Subcutaneous abdominal adipose tissue (tissue), 5 donors: ENCODE measurements at regions not wholly inside any gene's neighbourhood (a gene's known extent, or its start where the extent isn't known, plus 50 kb on each side); places are given as distances from the start of the nearest gene placed in this dataset.

Source experiments
- H3K27ac ChIP-seq: one replicate; pipeline ENCODE4 v1.7.0; 2013; ENCODE audit warnings: low read depth, mild to moderate bottlenecking, inconsistent platforms, low read length, moderate library complexity
- H3K27me3 ChIP-seq, 5 donors: one replicate each; pipeline ENCODE4 v1.7.0; 2013; ENCODE audit warnings: low read length in 5 of 5, inconsistent platforms in 1 of 5; ENCODE audit not compliant: control insufficient read depth in 5 of 5, insufficient read depth in 4 of 5
- H3K36me3 ChIP-seq, 5 donors: one replicate each; pipeline ENCODE4 v1.7.0; 2013; ENCODE audit warnings: low read length in 5 of 5; ENCODE audit not compliant: control insufficient read depth in 5 of 5, insufficient read depth in 5 of 5
- H3K4me1 ChIP-seq, 5 donors: one replicate each; pipeline ENCODE4 v1.7.0; 2013; ENCODE audit warnings: low read length in 5 of 5, mild to moderate bottlenecking in 3 of 5, moderate library complexity in 1 of 5; ENCODE audit not compliant: control insufficient read depth in 5 of 5, insufficient read depth in 5 of 5
- H3K4me3 ChIP-seq, 5 donors: one replicate each; pipeline ENCODE4 v1.7.0; 2013; ENCODE audit warnings: low read length in 5 of 5, low read depth in 1 of 5
- H3K9ac ChIP-seq, 5 donors: one replicate each; pipeline ENCODE4 v1.7.0; 2013; ENCODE audit warnings: low read length in 5 of 5, mild to moderate bottlenecking in 4 of 5, moderate library complexity in 3 of 5
- H3K9me3 ChIP-seq, 5 donors: one replicate each; pipeline ENCODE4 v1.7.0; 2013; ENCODE audit warnings: low read length in 5 of 5; ENCODE audit not compliant: control insufficient read depth in 5 of 5
- donor health status: healthy.
- donor health status: healthy.
- donor health status: healthy.
- donor health status: healthy.
- donor health status: healthy.

DNA sequence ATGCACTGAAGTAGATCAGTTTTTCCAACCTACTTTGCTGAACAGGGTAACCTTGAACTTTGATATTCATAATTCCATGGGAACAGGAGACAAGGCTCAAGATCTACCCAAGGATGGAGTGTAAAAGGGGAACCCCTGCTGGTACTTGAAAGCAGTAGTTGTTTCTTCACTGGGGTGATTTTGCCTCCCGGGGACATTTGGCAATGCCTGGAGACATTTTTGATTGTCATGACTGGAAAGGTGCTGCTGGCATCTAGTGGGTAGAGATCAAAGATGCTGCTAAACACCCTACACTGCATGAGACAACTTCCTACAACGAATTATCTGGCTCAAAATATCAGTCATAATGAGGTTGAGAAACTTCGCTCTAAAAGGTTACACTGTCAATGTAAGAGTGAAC, 214.8 kb upstream of the CTBP2 start:
- Histone ChIP-seq H3K9me3 (peaks cover 3 to 13% (median 8%) of the 10 kb centered on the region in 5 donors), H3K9ac (no peak overlapping the region), H3K27ac (no peak overlapping the region), H3K4me1 (no peaks in the 10 kb centered on the region), H3K4me3 (no peak overlapping the region), H3K36me3 (no peaks in the 10 kb centered on the region), H3K27me3 (peaks cover 0 to 11% (median 0%) of the 10 kb centered on the region in 5 donors)

DNA sequence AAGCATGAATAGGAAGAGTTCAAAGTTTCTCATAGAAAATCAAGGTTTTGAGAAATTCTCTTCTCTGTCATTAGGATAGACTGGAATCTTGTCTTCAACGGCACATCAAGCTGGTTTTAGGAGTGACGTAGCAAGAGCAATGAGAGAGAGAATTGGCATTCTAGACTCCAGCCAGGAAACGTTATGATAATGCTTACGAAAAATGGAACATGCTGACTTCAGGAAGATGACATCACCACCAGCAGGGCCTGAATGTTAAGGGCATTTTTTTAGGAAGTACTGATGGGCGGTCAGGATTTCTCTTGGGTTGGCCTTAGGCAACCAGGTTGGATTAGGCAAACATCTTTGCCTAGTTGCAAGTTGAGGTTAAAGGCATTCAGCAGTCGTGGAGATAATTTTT, 213.2 kb upstream of the CTBP2 start:
- Histone ChIP-seq H3K9ac (no peak overlapping the region), H3K4me3 (no peak overlapping the region)

GRCh38 chr10:125370578-125370977, 210.2 kb upstream of the CTBP2 start:
- Histone ChIP-seq H3K27ac (no peak overlapping the region), H3K4me3 (no peak overlapping the region), H3K27me3 (peaks cover 0 to 11% (median 0%) of the 10 kb centered on the region in 5 donors), H3K9ac (no peak overlapping the region), H3K36me3 (no peaks in the 10 kb centered on the region), H3K4me1 (peaks cover 0 to 4% (median 0%) of the 10 kb centered on the region in 5 donors), H3K9me3 (peaks cover 0 to 3% (median 0%) of the 10 kb centered on the region in 5 donors)

More for the DNA sequence above, 213.2 kb upstream of the CTBP2 start:
- H3K27me3 ChIP-seq = peaks cover 0 to 11% (median 0%) of the 10 kb centered on the region in 5 donors
- no peaks in the 10 kb centered on the region for H3K36me3 ChIP-seq
- H3K4me1 ChIP-seq = peaks cover 0 to 4% (median 0%) of the 10 kb centered on the region in 5 donors
- H3K9me3 ChIP-seq = no peaks in the 10 kb centered on the region
- no peak overlapping the region for H3K27ac ChIP-seq

DNA sequence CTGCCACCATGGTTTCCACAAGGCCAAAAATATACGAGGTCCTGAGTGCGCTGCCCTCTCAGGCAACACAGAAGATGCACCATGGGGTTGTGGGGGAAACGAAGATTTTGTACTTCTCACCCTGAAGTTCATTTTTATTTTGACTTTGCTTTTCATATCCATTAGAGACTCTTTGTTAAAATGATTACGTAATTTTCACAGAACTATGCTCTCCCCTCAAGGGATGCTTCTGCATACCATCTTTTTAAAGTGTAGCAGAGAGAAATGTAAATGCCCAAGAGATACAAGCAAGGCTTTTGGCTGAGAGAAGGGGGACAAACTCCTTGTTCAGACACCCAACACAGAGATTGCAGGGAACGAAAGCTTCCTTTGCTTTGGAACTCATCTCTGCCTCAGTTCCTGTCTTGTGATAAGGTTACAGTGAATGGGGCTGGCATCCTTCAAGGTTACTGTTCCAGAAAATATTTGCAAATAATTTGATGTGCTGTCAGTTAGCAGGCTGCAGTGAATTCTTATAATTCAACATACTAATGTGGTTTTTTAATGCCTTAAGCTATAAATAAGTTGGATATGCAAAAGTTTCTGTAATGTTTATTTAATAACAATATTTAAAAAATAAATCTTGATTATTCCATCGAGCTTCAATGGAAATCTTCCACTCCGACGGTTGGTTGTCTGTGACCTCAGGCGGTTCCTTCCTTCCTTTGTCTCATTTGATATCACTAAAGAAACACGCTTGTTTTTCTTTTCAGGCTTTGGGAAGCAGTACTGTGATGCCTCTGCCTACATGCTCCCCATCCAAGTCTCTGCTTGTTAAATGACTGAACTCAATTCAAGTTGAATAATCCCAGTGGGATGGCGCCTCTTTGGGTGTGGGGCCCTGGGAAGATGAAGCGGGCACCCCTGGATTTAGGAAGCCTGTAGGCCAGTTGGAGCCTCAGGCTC, 209.3 kb upstream of the CTBP2 start:
- Histone ChIP-seq H3K9me3 (peaks cover 0 to 3% (median 0%) of the 10 kb centered on the region in 5 donors), H3K36me3 (no peaks in the 10 kb centered on the region), H3K27ac (no peak overlapping the region), H3K4me1 (peaks cover 0 to 4% (median 0%) of the 10 kb centered on the region in 5 donors), H3K9ac (no peak overlapping the region), H3K27me3 (peaks cover 0 to 11% (median 0%) of the 10 kb centered on the region in 5 donors), H3K4me3 (no peak overlapping the region)

DNA sequence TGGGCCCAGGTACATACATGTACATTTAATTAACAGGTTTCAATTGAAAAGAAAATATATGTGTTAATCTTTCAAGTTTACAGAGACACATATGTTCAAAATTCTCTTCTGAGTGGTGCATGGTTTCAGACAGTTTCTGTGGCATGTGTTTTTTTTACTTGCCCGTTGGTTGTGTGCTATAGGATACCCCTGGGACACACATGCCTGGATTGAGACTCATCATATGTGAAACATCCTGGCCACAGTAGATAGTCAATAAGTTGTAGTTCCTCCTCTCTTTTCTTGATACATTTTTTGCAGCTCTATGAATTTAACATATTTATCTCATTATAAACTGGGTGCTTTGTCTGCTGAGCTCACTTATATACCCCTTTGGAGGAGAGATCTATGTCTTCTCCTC, 207.8 kb upstream of the CTBP2 start:
- Histone ChIP-seq H3K4me1 (peaks cover 0 to 4% (median 0%) of the 10 kb centered on the region in 5 donors), H3K27me3 (peaks cover 0 to 8% (median 0%) of the 10 kb centered on the region in 5 donors), H3K9ac (no peak overlapping the region), H3K36me3 (no peaks in the 10 kb centered on the region), H3K4me3 (no peak overlapping the region), H3K9me3 (peaks cover 0 to 3% (median 0%) of the 10 kb centered on the region in 5 donors), H3K27ac (no peak overlapping the region)

GRCh38 chr10:125363791-125364190, 203.4 kb upstream of the CTBP2 start:
- no peak overlapping the region for H3K4me3 ChIP-seq
- H3K4me1 ChIP-seq = no peaks in the 10 kb centered on the region
- H3K27ac ChIP-seq = no peak overlapping the region
- H3K9me3 ChIP-seq = peaks cover 0 to 3% (median 0%) of the 10 kb centered on the region in 5 donors
- H3K9ac ChIP-seq = no peak overlapping the region
- H3K36me3 ChIP-seq = no peaks in the 10 kb centered on the region
- no peaks in the 10 kb centered on the region for H3K27me3 ChIP-seq

DNA sequence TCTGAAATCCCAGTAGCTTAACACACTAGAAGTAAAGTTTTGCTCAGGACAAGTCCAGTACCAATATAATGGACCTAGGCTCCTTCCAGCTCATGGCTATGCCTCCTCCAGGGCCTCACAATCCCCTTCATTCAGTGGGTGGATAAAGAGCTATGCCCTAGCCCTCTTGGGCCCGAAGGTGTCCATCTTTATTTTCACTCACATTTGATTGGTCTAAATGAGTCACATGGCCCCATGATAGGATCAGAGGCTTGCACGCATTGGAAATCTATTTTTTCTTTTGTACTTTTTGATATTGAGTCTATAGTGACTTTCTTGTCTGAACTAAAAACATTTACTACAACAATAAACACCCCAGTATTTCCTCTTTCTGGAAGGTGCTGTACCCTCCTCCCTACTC, 202.6 kb upstream of the CTBP2 start:
- H3K27ac ChIP-seq = no peak overlapping the region
- peaks cover 0 to 3% (median 2%) of the 10 kb centered on the region in 5 donors for H3K9me3 ChIP-seq
- no peak overlapping the region for H3K4me3 ChIP-seq
- no peaks in the 10 kb centered on the region for H3K27me3 ChIP-seq
- no peaks in the 10 kb centered on the region for H3K36me3 ChIP-seq
- H3K4me1 ChIP-seq = no peaks in the 10 kb centered on the region
- H3K9ac ChIP-seq = no peak overlapping the region

DNA sequence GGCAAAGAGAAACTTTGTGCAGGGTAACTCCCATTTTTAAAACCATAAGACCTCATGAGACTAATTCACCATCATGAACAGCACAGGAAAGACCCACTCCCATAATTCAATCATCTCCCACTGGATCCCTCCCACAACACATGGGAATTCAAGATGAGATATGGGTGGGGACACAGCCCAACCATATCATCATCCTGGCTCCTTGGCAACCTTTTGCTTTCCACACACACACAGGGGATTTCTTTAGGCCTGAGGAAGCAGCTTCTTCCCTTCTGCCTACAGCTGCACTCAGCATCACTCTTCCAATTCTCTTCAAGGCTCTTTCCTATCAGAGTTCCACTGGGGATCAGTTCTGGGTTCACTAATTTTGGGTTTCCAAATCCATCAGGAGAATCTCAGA, 199.0 kb upstream of the CTBP2 start:
- H3K36me3 ChIP-seq = no peaks in the 10 kb centered on the region
- peaks cover 0 to 4% (median 2%) of the 10 kb centered on the region in 5 donors for H3K27me3 ChIP-seq
- no peak overlapping the region for H3K27ac ChIP-seq
- H3K4me1 ChIP-seq = no peaks in the 10 kb centered on the region
- no peak overlapping the region for H3K9ac ChIP-seq
- peaks cover 0 to 6% (median 3%) of the 10 kb centered on the region in 5 donors for H3K9me3 ChIP-seq
- H3K4me3 ChIP-seq = no peak overlapping the region

DNA sequence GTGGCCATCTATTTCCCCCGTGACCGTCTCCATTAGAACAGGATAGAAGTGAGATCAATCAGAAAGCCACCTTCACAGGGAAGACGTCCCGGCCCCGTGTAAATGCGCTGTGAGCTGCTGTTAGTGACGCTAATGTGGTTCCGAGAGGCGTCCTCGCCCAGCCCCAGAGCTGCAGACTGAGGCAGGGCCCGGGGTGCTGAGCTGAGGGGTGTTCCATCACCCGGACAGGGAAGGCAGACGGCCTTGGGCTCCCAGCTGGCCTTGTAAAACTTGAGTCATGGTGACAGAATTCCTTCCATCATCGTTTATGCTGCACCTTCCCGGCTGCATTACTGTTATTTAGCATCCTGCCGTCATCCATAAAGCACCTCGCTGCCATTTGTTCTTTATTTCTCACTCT, 195.3 kb upstream of the CTBP2 start:
- no peak overlapping the region for H3K9ac ChIP-seq
- no peak overlapping the region for H3K27ac ChIP-seq
- H3K4me3 ChIP-seq = no peak overlapping the region
- no peaks in the 10 kb centered on the region for H3K36me3 ChIP-seq
- peaks cover 0 to 4% (median 2%) of the 10 kb centered on the region in 5 donors for H3K27me3 ChIP-seq
- H3K9me3 ChIP-seq = peaks cover 0 to 6% (median 3%) of the 10 kb centered on the region in 5 donors
- H3K4me1 ChIP-seq = no peaks in the 10 kb centered on the region

GRCh38 chr10:125350519-125350918, 190.2 kb upstream of the CTBP2 start:
- no peak overlapping the region for H3K27ac ChIP-seq
- H3K9ac ChIP-seq = no peak overlapping the region
- H3K36me3 ChIP-seq = no peaks in the 10 kb centered on the region
- H3K9me3 ChIP-seq = no peaks in the 10 kb centered on the region
- no peak overlapping the region for H3K4me3 ChIP-seq
- H3K27me3 ChIP-seq = peaks cover 0 to 4% (median under 1%) of the 10 kb centered on the region in 5 donors
- no peaks in the 10 kb centered on the region for H3K4me1 ChIP-seq
